CD4-positive, alpha-beta T cell treated with Interleukin-15 for 4 hours (primary cell): ENCODE measurements at regions not wholly inside any gene's neighbourhood (a gene's known extent, or its start where the extent isn't known, plus 50 kb on each side); places are given as distances from the start of the nearest gene placed in this dataset.

Experiments
- DNase-seq: peaks from one replicate; pipeline ENCODE4 v3.0.0-alpha.2; 2020; ENCODE audit warnings: low spot score

- DNase-seq, result no peak
These were observed 1558.9 kb downstream of the FAM181B start for GRCh38 chr11:81174646-81175330.

- DNase-seq, result no peak
These were observed 1568.5 kb downstream of the FAM181B start for GRCh38 chr11:81165164-81165563.

- no peak for DNase-seq
These were observed 1573.8 kb downstream of the FAM181B start for GRCh38 chr11:81159900-81160299.

- DNase-seq, result no peak
These were observed 1598.1 kb downstream of the FAM181B start for GRCh38 chr11:81135570-81135969.

GRCh38 chr11:81129618-81130017 lies 1604.0 kb downstream of the FAM181B start:
- no peak for DNase-seq

- DNase-seq, result no peak
These were observed 1620.9 kb downstream of the FAM181B start for GRCh38 chr11:81112718-81113117.

- no peak for DNase-seq
These were observed 1629.6 kb downstream of the FAM181B start for GRCh38 chr11:81104051-81104450.

GRCh38 chr11:81098471-81098870 lies 1635.2 kb downstream of the FAM181B start:
- no peak for DNase-seq

GRCh38 chr11:81092522-81092921 lies 1641.1 kb downstream of the FAM181B start:
- no peak for DNase-seq

GRCh38 chr11:81089242-81089641 lies 1644.4 kb downstream of the FAM181B start:
- DNase-seq, result no peak

- DNase-seq, result no peak
These were observed 1639.6 kb upstream of the TENM4 start for GRCh38 chr11:81080476-81080875.

GRCh38 chr11:81072273-81072672 lies 1631.4 kb upstream of the TENM4 start:
- no peak for DNase-seq

- no peak for DNase-seq
These were observed 1630.8 kb upstream of the TENM4 start for GRCh38 chr11:81071606-81072005.

GRCh38 chr11:81070948-81071347 lies 1630.1 kb upstream of the TENM4 start:
- DNase-seq, result no peak

GRCh38 chr11:81059356-81059755 lies 1618.5 kb upstream of the TENM4 start:
- no peak for DNase-seq

GRCh38 chr11:81052344-81053158 lies 1611.7 kb upstream of the TENM4 start:
- no peak for DNase-seq

- DNase-seq, result no peak
These were observed 1599.2 kb upstream of the TENM4 start for GRCh38 chr11:81039916-81040524.

- no peak for DNase-seq
These were observed 1595.5 kb upstream of the TENM4 start for GRCh38 chr11:81036168-81036870.

- no peak for DNase-seq
These were observed 1593.1 kb upstream of the TENM4 start for GRCh38 chr11:81033779-81034540.

GRCh38 chr11:81032906-81033305 lies 1592.1 kb upstream of the TENM4 start:
- no peak for DNase-seq

- DNase-seq, result no peak
These were observed 1589.4 kb upstream of the TENM4 start for GRCh38 chr11:81030186-81030585.

GRCh38 chr11:81026032-81026431 lies 1585.2 kb upstream of the TENM4 start:
- DNase-seq, result no peak
